Stimulated activated CD4-positive, alpha-beta T cell treated with anti-CD3 and anti-CD28 coated beads, Interleukin-2, amount 100 ng/mL, for 4 hours (primary cell): ENCODE measurements at regions not wholly inside any gene's neighbourhood (a gene's known extent, or its start where the extent isn't known, plus 50 kb on each side); places are given as distances from the start of the nearest gene placed in this dataset.

ENCODE experiments used
- DNase-seq: peaks from one replicate; pipeline ENCODE4 v3.0.0-alpha.2; 2020; ENCODE audit warnings: low read depth

DNA sequence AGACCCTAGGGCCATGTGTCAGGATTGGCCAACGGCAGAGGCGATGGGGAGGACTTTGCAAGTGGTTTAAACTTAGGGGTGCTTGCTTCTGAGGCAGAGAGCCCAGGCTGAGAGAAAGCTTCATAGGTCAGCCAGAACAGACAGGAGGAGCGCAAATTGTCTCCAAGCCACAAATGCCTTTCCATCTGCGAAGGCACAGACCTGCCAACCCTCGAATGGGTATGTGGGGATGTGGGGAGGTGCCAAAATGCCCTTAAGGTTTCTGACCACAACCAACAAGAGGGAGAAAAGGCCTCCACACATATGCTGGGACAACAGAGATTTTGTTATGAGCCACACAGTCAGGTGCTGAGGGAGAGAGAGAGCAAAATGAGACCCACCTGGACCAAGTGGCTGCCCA lies 283.6 kb downstream of the CYP26B1 start:
- DNase-seq, result no peak

DNA sequence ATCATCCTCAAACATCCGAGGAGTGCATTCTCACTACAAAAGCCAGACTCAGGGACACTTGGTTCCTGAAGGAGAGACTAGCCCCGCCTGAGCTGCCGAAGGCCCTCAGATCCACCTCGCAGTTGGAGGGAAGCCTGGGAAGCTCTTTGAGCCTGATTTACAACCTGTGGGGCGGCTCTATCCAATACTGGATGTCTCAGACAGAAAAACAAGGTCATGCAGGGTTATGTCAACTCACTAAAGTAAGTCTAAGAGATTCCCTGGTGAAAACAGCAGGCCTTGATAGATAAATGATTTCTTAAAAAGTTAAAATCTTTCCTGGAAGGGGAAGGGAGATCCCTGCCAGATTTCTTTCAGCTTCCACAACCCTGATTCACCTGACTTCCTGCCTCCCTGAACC lies 284.3 kb downstream of the CYP26B1 start:
- no peak for DNase-seq

DNA sequence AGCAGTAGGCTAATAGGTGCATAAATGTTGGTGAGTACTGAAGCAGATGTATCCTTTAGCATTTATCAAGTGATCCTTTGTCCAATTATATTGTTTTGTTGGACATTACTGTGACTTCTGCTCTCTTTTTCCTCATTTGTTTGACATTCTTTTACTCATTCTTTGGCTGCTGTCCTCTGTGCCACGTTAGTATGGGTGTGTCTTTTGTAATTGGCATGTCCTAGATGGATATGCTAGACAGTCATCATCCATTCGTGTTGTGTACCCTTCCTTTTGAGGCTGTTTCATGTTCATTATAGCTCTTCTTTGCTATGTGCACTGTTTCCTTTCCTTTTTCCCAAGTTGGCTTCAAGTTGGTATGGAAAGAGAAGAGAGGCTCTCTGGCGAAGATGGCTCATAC lies 284.7 kb downstream of the CYP26B1 start:
- DNase-seq, result no peak

DNA sequence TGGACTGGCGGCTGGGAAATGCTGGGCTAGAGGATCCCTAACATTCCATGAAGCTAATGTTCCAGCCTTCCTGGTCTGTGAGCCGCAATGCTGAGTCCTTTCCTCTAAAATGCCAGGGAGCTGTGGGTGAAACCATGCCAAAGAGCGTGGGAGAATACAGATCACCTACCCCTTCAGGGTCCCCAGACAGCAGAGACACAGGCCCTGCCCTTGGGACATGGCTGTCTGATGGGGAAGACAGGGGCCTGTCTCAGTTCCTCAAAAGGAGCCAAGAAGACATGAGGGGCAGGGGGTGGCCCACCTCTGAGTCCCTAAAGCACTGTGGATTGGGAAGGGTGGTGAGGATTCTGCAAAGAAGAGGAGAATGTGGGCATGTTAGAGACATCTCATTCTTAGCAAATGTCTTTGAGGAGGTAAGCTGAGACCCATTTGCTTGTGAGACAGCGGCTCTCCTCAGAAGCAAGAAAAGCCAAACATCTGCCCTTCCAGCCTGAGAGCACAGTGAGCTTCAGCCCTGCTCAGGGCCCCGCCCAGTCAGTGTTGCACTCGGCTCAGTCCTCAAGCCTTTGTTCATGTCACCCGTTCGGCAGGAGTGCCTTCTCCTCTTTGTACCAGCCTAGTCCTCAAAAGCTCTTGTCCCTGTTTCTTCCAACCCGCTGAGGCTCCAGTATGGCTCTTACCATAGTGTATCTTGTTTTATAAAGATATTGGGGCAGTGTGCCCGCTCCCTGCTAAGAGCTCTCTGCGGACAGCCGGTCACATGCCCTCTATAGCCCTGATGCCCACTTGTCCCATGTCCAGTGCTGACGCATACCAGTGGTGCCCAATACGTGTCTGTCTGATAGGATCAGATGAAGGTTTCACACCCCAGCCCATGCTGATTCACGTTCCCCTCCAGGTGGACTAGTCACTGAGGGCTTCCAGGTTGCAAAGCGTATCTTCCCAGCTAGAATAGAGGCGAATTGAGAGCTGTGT lies 286.2 kb downstream of the CYP26B1 start:
- DNase-seq, result no peak

DNA sequence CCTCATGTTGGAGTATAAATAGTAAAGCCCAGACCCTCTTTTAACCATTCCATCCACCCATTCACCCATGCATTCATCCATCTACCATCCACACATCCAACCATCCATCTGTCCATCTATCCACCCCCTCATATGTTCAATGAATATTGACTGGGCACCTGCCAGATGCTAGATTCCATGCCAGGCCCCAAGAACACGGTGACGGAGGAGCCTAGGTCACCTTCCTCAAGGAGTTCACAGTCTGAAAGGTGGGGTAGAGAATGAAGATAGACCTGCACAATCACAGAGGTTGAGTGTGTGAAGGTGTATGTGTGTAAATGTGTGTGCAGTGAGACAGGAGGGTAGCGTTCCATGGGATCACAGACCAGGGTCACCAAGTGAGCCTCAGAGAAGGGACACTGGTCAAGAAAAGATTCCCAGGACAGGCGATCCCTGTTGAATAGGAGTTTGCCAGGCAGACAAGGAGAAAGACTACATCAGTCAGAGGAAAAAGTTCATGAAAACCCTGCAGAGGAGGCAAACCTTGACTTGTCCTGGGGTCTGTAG lies 287.2 kb downstream of the CYP26B1 start:
- no peak for DNase-seq

DNA sequence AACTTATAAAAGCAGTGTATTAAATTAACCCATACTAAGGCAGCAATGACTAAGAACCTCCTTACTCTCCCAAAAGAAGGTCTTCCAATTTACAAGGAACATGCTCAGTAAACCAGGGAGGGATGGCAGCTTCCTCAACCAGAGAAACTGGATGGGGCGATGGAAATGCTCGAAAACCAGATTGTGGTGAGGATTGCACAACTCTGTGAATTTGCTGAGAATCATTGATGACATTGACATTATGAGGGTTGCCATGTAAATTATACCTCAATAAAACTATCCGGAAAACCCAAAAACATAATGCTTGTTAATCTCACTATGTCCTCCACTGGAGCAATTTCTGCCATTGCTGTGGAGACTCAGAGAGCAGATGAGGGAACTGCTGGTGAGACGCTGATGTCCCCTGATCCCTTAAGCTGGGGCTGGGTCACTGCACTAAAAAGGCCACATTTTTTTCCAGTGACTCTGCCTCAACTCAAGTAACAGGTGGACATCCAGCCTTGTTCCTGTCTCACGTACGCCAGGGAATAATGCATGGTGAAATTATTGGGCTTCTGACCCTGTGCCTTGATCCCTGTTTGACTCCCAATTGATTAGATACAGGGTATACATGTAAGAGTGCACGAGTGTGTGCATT lies 288.3 kb downstream of the CYP26B1 start:
- DNase-seq, result no peak

DNA sequence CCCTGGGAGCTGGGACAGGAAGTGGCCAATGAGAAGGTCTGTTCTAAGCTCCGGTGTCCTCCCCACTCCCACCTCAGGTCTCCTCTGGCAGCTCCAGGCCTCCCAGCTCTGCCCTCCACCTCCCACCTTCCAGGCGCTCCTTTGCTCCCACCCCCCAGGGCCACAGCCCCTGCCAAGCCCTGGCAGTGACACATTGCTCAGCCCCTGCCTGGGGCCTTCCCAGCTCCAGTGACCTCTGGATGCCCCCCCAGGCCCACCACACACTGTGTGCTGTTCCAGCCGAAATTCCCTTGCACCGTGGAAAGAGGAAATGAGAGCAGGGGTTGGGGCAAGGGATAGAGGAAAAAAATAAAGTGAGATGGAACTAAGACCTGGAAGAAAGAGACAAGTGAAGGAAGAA lies 289.6 kb downstream of the CYP26B1 start:
- no peak for DNase-seq

DNA sequence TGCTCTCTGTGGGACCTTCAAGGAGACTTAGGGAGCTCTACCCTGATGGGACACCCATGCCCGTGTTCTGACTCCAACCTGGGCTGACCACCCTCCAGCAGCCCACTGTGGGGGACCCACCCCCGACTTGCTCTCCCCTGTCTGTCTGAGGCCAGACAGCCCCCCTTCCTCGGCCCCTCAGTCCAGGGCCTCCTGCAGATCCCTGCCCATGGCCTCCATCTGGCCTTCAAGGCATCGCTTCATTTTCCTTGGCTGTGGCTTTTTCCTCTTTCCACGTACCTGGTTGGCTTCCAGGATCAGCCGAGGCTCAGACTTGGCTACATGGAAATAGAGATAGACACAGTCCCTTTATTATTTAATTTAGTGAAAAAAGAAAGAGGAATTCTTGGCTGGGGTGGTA lies 290.0 kb downstream of the CYP26B1 start:
- no peak for DNase-seq

DNA sequence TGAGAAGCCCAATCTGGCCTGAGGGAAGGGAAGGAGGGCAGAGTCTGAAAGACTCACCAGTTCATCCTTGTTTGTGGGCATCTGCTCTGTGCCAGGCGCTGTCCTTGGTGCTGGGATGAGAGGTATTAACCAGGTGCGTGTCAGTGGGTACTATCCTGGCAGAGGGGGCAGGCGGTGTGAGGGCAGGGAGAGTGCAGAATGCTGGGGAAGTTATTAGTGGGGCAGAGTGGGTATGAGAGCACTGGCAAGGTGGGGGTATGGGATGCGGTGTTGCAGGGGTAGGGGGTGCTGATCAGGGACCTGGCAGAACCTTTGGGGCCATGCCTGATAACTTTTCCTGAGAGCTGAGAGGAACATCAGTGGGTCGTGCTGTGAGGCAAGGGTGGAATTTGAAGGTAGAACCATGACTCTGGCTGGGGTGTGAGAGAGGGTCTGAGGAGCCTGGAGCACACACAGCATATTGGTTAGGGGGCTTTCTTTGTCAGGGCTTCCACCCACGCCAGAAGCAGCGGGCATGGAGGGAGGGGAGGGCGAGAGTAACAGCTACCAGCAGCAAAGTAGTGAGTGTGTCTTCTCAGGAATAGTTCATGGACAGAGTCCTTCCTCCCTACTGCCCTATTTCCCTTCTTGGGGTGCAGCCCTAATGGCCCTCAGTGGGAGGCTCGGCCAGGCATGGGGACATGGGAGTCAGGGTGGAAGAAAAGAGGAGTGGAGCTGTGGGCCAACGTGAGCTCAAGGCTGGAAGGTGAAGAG lies 290.7 kb downstream of the CYP26B1 start:
- DNase-seq, result no peak

DNA sequence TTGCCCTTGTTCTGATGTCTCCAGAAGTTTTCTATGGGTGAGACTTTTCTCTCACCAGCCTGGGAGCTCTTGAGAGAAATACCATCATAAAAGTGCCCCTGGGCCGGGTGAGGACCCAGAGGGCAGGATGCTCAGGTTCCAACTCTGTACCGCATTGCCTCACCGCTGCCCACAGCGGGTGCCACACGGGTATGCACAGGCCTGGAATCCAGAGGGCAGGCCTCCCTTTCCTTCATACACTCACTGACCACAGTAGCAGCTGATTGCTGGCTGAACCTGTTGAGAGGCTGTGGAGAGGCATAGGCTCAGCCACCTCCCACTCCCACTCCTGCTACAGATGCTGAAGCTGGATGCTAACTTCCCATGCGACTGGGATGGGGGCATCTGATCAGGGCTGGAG lies 293.8 kb downstream of the CYP26B1 start:
- DNase-seq, result no peak

DNA sequence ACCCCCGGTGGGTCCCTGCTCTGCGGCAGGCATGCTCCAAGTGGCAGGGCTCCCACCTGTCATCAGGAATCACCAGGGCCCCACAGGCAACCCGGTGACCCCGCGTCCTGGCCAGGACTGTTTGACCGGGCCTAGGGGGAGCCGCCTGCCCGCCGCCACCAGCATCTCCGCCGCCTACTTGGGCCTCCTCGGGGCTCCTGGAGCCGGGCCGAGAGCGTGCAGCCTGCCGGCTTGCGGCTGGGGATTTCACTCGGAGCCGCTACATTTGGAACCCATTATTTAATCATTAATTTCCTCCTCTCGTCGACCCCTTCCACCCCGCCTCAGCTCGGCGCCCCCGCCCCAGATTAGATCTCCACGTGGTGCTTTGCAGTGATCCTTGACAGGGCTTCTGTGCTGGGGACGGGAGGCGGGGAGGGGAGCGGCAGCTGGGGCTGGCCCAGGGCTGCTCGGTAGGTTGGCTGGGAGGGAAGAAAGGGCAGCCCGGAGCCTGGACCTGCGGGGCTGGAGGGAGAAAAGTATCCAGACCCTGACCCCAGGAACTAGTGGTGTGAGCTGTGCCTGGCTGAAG lies 295.4 kb downstream of the CYP26B1 start:
- DNase-seq, result no peak

DNA sequence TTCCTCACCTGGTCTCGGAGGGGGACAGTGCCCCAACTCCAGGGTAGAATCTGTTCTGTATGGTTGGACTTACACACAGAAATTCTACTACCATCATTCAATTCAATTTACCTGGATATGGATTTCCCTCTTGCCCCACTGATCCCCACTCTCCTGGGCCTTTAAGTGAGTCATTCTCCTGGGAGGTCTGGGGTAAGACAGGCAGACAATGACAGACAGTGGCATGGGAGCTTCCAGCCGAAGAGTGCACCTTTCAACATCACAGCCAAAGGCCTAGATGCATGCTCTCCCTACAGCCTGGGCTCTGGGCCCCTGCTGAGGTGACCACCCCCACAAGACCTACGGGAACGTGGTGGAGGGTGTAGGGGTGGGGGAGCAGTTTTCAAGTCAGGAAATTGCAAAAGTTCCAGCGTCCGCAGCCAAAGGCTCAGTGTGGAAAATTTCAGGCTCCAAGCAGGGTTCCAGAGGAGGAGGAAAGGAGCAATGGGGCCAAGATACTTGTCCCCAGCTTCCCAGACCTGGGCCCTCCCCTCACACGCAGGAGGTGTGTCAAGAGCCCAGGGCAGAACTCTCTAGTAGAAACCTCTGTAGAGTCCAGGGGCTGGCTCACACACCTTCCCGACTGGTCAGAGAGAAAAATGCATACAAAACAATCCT lies 296.4 kb downstream of the CYP26B1 start:
- DNase-seq, result no peak

DNA sequence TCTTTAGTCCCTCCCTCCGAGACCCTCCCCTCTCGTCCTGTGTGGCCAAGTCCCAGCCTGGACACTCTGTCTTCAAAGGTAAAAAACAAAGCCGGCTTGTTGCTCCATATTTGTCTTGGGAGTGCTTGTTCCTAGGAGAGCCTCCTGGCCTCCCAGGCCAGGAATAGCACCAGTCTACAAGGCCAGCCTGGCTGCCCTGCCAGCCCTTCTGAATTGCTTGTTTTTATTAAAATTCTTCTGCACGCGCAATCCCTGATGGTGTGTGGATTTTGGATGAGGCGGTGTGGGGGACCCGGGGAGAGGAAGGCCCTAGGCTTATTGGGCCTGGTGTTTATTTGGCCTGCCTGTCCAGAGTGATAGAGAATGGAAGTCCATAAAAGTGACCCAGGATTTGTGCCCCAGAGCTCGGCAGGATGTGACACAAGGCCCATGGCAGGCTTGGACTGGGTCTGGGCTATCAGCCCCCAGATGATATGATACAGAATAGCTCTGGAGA lies 297.3 kb downstream of the CYP26B1 start:
- DNase-seq, result no peak

DNA sequence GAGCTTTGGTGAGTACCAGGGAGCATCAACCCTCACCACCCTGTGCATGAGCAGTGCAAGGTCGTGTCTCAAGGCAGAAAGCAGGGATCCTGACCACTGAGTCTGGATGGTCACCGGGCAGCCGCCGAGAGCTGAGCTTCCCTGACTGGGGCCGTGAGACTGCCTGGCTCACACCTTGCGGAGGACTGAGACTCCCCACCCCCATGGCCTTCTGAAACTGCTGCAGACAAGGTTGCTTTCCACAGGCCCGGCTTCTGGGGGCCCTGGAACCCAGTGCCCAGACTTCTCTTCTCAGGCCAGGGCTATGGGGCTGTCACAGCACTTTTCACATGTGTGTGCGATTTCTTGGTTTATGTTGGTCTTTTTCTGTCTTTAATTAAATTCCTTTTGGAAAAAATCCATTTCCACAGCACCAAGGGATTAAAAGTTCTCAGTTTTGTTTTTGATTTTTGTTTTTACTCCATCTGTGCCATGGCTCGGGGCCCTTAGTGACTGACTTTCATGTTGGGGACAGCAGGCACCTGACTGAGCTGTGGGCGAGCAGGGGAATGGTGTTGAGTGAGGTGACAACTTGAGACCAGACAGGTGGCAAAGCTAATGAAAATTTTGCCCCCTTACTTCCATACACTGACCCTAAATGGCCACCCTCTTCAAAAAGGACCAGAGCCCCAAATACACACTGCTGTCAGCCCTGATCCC lies 297.9 kb downstream of the CYP26B1 start:
- no peak for DNase-seq

DNA sequence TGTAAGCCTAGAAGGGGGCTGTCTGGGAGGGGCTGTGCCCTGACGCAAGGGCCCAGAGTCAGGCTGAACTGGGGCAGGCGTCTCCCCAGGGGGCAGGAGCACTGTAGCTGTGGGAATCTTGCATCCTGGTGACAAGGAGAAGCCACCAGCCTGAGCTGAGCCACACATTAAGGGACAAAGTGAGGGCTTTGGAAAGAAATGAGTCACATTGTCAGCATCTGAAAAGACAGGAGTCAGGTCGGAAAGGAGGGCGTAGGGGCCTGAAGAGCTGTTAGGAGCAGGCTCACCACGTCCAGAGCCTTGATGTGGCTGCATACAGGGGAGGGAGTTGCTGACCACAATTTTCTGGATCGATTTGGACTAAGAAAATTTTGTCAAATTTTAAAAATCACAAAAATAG lies 298.6 kb downstream of the CYP26B1 start:
- no peak for DNase-seq

DNA sequence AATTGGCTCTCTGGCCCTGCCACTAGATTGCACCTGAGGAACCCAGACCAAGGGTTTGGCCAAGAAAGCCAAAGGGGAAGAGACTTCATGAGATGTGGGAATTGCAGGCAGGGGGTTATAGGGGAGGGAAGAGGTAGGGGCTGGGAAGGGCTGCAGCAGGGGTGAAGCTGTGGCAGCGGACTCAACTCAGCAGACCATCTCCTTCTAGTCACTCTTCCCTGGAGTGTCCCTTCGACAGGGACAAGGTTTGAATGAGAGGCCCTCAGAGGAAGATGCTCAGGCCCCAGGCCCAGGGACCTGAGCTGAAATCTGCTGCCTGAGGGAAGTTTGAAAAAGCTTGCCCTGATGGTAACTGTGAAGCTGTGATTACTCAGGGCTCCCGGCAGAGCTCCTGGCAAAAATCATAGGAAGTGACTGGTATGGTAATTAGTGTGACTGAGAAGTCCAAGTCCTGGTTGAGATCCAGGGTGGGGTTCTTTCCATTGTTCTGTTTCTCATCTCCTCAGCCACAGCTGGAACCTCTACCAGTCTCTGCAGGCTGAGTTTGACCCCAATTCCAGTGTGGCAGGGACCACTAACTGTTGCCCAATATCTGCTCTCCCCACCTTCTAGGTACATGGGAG lies 300.9 kb downstream of the CYP26B1 start:
- DNase-seq, result no peak

DNA sequence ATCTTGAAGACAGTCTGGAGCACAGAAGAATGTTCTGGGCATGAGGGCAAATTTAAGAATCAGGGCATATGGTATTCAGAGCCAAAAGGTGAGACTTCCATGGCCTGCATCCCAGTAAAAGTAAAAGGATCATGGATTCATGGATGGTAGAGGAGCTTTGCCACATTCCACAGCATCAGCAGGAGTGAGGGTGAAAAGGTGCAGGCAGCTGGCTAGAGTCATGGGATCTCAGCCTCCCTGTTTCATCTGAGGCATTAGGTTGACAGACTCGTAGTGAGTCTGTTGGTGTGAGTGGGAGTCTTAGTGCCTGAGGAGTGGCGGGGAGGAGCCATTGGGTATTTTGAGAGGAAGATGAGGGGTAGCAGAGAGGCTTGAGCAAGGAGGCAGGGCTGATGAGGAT lies 301.6 kb downstream of the CYP26B1 start:
- DNase-seq, result no peak

DNA sequence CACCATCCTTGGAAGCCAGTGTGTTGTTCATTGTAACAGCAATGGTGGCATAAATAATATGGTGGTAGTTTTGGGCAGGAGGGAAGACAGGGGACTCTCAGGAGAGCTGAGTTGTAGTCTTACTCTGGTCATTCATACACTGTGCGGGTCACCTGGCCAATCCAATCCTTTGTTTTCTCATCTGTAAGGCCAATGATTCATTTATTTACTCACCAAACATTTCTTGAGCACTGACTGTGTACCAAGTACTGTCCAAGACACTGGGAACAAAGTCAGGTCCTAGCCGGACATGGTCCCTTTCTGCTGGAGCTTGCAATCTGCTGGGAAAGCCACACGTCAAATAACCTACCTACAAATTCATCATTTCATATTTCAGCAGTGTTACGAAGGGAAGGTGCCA lies 302.7 kb downstream of the CYP26B1 start:
- no peak for DNase-seq

DNA sequence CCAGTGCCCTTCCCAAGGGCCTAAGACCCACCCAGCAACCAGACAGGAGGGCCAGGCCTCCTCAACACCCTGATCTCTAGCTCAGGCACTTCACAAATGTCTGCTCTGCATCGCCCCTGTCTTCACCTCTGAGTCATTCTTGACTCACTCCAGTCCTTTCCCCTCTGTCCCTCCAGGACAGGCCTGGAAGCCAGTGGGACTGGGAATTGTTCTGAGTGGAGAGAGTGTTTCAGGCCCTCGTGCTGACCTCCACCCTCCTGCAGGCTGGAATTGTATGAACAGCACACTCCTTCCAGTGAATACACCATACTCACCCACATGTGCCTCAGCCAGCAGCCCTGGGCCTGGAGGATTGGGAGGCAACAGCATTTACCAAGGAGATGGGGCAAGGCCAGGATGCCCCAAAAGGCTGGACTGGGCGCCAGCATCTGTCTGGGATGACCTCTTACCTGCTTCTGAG lies 304.2 kb downstream of the CYP26B1 start:
- DNase-seq, result no peak

DNA sequence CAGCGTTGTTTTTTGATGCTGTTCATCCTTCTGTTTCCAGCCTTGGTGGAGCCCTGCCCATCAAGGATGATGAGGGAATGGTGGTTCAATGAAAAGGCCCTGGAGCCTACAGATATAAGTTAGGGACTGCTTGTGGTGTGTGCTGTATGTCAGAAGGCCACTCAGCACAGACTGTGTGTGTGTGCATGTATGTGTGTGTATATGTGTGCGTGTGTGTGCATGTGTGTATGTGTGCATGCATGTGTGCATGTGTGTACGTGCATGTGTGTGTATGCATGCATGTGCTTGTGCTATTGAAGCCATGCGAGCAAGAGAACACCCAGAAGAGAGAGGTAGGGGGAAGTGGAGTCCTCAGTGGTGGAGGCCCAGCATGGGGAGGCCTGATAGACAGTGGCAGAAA lies 304.9 kb downstream of the CYP26B1 start:
- DNase-seq, result no peak
